Astrocyte (in vitro differentiated cells and primary cell): ENCODE measurements at regions not wholly inside any gene's neighbourhood (a gene's known extent, or its start where the extent isn't known, plus 50 kb on each side); places are given as distances from the start of the nearest gene placed in this dataset.

ENCODE experiments used
- DNase-seq: peaks from one replicate; pipeline ENCODE4 v3.0.0-alpha.2; 2010; ENCODE audit warnings: low read depth
- FAIRE-seq: peaks from 2 replicates; lab custom pipeline; 2011; peaks lifted over from hg19 to GRCh38; lab: Jason Lieb, UNC
- H2AFZ ChIP-seq: 2 replicates; pipeline ENCODE4 v1.6.0; 2012; ENCODE audit warnings: low read depth, low read length, inconsistent platforms
- H3K27ac ChIP-seq: 2 replicates; pipeline ENCODE4 v1.5.1; 2011; ENCODE audit warnings: low read depth, low read length, inconsistent platforms
- H3K27me3 ChIP-seq: 2 replicates; pipeline ENCODE4 v1.6.0; 2011; ENCODE audit warnings: low read length, inconsistent platforms; ENCODE audit not compliant: insufficient read depth
- H3K36me3 ChIP-seq: 2 replicates; pipeline ENCODE4 v1.5.1; 2011; ENCODE audit warnings: low read length, inconsistent platforms; ENCODE audit not compliant: insufficient read depth
- H3K4me1 ChIP-seq: 2 replicates; pipeline ENCODE4 v1.5.1; 2011; ENCODE audit warnings: low read length, inconsistent platforms; ENCODE audit not compliant: insufficient read depth
- H3K4me2 ChIP-seq: 2 replicates; pipeline ENCODE4 v1.6.0; 2012; ENCODE audit warnings: low read length, inconsistent platforms
- H3K4me3 ChIP-seq: 2 replicates; pipeline ENCODE4 v1.5.1; 2011; ENCODE audit warnings: low read depth, mild to moderate bottlenecking, low read length, inconsistent platforms; ENCODE audit not compliant: insufficient read depth
- H3K79me2 ChIP-seq: 2 replicates; pipeline ENCODE4 v1.6.0; 2012; ENCODE audit warnings: mild to moderate bottlenecking, low read length, inconsistent platforms; ENCODE audit not compliant: insufficient read depth
- H3K9ac ChIP-seq: 2 replicates; pipeline ENCODE4 v1.6.0; 2012; ENCODE audit warnings: mild to moderate bottlenecking, low read length, inconsistent platforms
- H3K9me3 ChIP-seq: 2 replicates; pipeline ENCODE4 v1.5.1; 2012; ENCODE audit warnings: low read depth, mild to moderate bottlenecking, low read length, inconsistent platforms; ENCODE audit not compliant: insufficient read depth
- H4K20me1 ChIP-seq: 2 replicates; pipeline ENCODE4 v1.6.0; 2012; ENCODE audit warnings: low read length, inconsistent platforms; ENCODE audit not compliant: insufficient read depth
- H3K27ac Mint-ChIP-seq: one replicate; pipeline ENCODE4 v1.8.0; 2021; ENCODE audit warnings: mild to moderate bottlenecking, mixed read lengths; ENCODE audit not compliant: unreplicated experiment
- H3K27me3 Mint-ChIP-seq: one replicate; pipeline ENCODE4 v1.8.0; 2021; ENCODE audit warnings: low read depth, mixed read lengths; ENCODE audit not compliant: unreplicated experiment
- H3K36me3 Mint-ChIP-seq: one replicate; pipeline ENCODE4 v1.8.0; 2021; ENCODE audit warnings: low read depth, mixed read lengths; ENCODE audit not compliant: unreplicated experiment
- H3K4me1 Mint-ChIP-seq: one replicate; pipeline ENCODE4 v1.8.0; 2021; ENCODE audit warnings: low read depth, mixed read lengths; ENCODE audit not compliant: unreplicated experiment
- H3K4me3 Mint-ChIP-seq: one replicate; pipeline ENCODE4 v1.8.0; 2021; ENCODE audit warnings: mild to moderate bottlenecking, moderate library complexity, mixed read lengths; ENCODE audit not compliant: unreplicated experiment
- H3K9me3 Mint-ChIP-seq: one replicate; pipeline ENCODE4 v1.8.0; 2021; ENCODE audit warnings: mild to moderate bottlenecking, mixed read lengths; ENCODE audit not compliant: unreplicated experiment
- CTCF ChIP-seq: IDR thresholded peaks from 2 replicates; pipeline ENCODE4 v1.5.1; 2011; ENCODE audit warnings: low read depth, mild to moderate bottlenecking, inconsistent platforms, low read length, moderate library complexity; ENCODE audit not compliant: insufficient read depth
- EZH2 ChIP-seq: IDR thresholded peaks from 2 replicates; pipeline ENCODE4 v1.6.1; 2012; ENCODE audit warnings: mild to moderate bottlenecking, low read length, inconsistent platforms; ENCODE audit not compliant: insufficient read depth

- no peak overlapping the region for H3K9ac ChIP-seq
- no peaks in the 10 kb centered on the region for H3K27me3 ChIP-seq
- DNase-seq, result no peak
- H3K4me2 ChIP-seq, result no peak overlapping the region
- H2AFZ ChIP-seq, result no peak overlapping the region
- no peaks in the 10 kb centered on the region for H3K9me3 ChIP-seq
- H3K27ac ChIP-seq, result no peak overlapping the region
- Mint-ChIP-seq H3K4me3 (no peak overlapping the region), H3K4me1 (no peaks in the 10 kb centered on the region), H3K27ac (no peak overlapping the region), H3K27me3 (no peaks in the 10 kb centered on the region), H3K9me3 (peaks cover 4% of the 10 kb centered on the region), H3K36me3 (no peaks in the 10 kb centered on the region)
- no peak overlapping the region for H3K4me3 ChIP-seq
- H3K36me3 ChIP-seq, result no peaks in the 10 kb centered on the region
- no peaks in the 10 kb centered on the region for H3K4me1 ChIP-seq
- no peaks in the 10 kb centered on the region for H4K20me1 ChIP-seq
- H3K79me2 ChIP-seq, result no peaks in the 10 kb centered on the region
- no peak for FAIRE-seq
- no peak for TF ChIP-seq EZH2
- TF ChIP-seq CTCF, result no peak
These were observed 714.4 kb upstream of the TSPY4 start for GRCh38 chrY:8622856-8623255.

- H3K36me3 ChIP-seq, result no peaks in the 10 kb centered on the region
- no peak overlapping the region for H3K4me3 ChIP-seq
- Mint-ChIP-seq H3K4me1 (no peaks in the 10 kb centered on the region), H3K27ac (no peak overlapping the region), H3K9me3 (peaks cover 4% of the 10 kb centered on the region), H3K36me3 (no peaks in the 10 kb centered on the region), H3K27me3 (no peaks in the 10 kb centered on the region), H3K4me3 (no peak overlapping the region)
- no peak overlapping the region for H3K27ac ChIP-seq
- H3K4me2 ChIP-seq, result no peak overlapping the region
- H3K79me2 ChIP-seq, result no peaks in the 10 kb centered on the region
- DNase-seq (no peak), FAIRE-seq (no peak)
- no peaks in the 10 kb centered on the region for H3K4me1 ChIP-seq
- H3K27me3 ChIP-seq, result no peaks in the 10 kb centered on the region
- H2AFZ ChIP-seq, result no peak overlapping the region
- no peaks in the 10 kb centered on the region for H4K20me1 ChIP-seq
- H3K9ac ChIP-seq, result no peak overlapping the region
- TF ChIP-seq EZH2 (no peak), CTCF (no peak)
- H3K9me3 ChIP-seq, result no peaks in the 10 kb centered on the region
These were observed 707.6 kb upstream of the TSPY4 start for GRCh38 chrY:8629636-8630035.

GRCh38 chrY:8638111-8638510 is 699.2 kb upstream of the TSPY4 start:
- FAIRE-seq (no peak), DNase-seq (no peak)
- no peak overlapping the region for H3K4me3 ChIP-seq
- Mint-ChIP-seq H3K27me3 (no peaks in the 10 kb centered on the region), H3K27ac (no peak overlapping the region), H3K4me3 (no peak overlapping the region), H3K36me3 (no peaks in the 10 kb centered on the region), H3K9me3 (no peaks in the 10 kb centered on the region), H3K4me1 (no peaks in the 10 kb centered on the region)
- no peak for TF ChIP-seq CTCF
- H3K36me3 ChIP-seq, result no peaks in the 10 kb centered on the region
- no peak overlapping the region for H3K4me2 ChIP-seq
- no peaks in the 10 kb centered on the region for H3K79me2 ChIP-seq
- H3K9me3 ChIP-seq, result no peaks in the 10 kb centered on the region
- H3K27me3 ChIP-seq, result no peaks in the 10 kb centered on the region
- no peak overlapping the region for H3K9ac ChIP-seq
- H2AFZ ChIP-seq, result no peak overlapping the region
- no peaks in the 10 kb centered on the region for H3K4me1 ChIP-seq
- H3K27ac ChIP-seq, result no peak overlapping the region
- H4K20me1 ChIP-seq, result no peaks in the 10 kb centered on the region
